Coronary artery (tissue), 2 donors: ENCODE measurements at regions not wholly inside any gene's neighbourhood (a gene's known extent, or its start where the extent isn't known, plus 50 kb on each side); places are given as distances from the start of the nearest gene placed in this dataset.
"Not testable (repeated sequence)": the region's sequence is repeated elsewhere in the genome, so short reads cannot be mapped to it uniquely, and the experiment has no call there.

Experiments used
- DNase-seq: peaks from one replicate; pipeline ENCODE4 v3.0.0-alpha.2; 2017; ENCODE audit warnings: low spot score
- H3K27ac ChIP-seq, 2 donors: fragments of 200-600 bp; sonication (generic); one replicate each; pipeline ENCODE4 v1.5.1; 2016 to 2019
- H3K4me3 ChIP-seq: fragments of 200-600 bp; sonication (generic); 2 replicates; pipeline ENCODE4 v1.5.1; 2016; ENCODE audit warnings: mild to moderate bottlenecking, moderate library complexity
- TF ChIP-seq, protein P1 (sequence below): fragments of 200-600 bp; sonication (generic); IDR thresholded peaks from one replicate; pipeline ENCODE4 v1.5.1; 2019; ENCODE audit warnings: antibody characterized with exemption

DNA sequence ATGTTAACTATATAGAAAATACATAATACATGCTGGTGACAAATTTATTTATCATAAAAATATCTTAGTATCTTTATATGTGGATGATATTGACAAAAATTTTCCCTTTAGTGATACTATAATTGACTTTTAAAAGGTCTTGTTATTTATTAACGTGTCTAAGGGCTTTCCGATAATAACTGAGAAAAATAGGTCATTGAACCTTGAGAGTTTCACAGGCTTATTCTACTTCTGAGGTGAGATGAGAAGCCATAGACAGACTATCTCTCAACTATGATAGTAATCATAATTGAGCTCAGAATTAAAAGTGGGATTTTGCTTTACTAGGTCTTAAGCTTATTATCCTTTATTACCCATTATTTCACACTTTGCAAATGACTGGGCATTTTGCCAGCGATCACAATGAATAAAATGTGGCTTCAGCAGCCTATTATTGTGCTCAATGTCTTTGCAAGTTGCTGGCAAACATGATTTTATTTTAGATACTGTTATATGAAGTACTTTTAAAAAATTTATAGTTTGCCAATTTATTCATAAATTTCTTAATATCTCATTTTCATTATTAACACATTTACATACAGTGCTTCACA, 574.5 kb downstream of the ZWINT start:
- TF ChIP-seq, protein P1, sequence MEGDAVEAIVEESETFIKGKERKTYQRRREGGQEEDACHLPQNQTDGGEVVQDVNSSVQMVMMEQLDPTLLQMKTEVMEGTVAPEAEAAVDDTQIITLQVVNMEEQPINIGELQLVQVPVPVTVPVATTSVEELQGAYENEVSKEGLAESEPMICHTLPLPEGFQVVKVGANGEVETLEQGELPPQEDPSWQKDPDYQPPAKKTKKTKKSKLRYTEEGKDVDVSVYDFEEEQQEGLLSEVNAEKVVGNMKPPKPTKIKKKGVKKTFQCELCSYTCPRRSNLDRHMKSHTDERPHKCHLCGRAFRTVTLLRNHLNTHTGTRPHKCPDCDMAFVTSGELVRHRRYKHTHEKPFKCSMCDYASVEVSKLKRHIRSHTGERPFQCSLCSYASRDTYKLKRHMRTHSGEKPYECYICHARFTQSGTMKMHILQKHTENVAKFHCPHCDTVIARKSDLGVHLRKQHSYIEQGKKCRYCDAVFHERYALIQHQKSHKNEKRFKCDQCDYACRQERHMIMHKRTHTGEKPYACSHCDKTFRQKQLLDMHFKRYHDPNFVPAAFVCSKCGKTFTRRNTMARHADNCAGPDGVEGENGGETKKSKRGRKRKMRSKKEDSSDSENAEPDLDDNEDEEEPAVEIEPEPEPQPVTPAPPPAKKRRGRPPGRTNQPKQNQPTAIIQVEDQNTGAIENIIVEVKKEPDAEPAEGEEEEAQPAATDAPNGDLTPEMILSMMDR: no peak
- DNase-seq: no peak
- H3K27ac ChIP-seq: no peak overlapping the region
- no peak overlapping the region for H3K4me3 ChIP-seq

DNA sequence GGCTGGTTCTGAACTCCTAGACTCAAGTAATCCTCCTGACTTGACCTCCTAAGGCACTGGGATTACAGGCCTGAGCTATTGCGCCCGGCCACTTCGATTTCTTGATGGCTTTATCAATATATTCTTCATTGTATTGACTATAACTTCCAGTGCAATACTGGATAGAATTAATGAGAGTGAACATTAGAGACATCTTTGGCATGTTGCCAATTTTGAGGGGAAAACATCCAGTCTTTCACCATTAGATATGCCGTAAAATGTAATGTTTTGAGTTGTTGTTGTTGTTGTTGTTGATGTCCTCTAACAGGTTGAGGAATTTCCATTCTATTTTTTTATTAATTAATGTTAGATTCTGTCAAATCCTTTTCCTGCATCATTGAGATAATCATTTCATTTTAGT, 578.9 kb downstream of the ZWINT start:
- DNase-seq: no peak
- TF ChIP-seq, protein P1: no peak
- H3K27ac ChIP-seq: no peak overlapping the region
- H3K4me3 ChIP-seq: no peak overlapping the region

DNA sequence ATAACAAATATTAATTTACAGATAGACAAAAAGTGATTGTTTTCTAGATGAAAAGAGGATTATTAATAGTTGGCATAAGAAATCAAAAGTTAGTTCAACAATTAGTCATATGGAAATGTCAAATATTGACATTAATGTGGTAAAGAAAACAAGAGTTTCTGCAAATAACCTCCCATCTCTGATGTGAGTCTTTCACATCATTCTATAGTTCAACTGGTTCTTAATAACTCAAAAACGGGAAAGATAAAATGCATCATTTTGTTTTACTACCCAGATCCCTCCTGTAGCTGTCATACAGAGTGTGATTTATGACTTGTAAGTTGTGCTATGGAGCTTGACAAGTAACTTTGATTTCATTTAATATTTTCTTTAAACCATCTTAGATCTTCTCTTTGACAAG, 594.8 kb downstream of the ZWINT start:
- DNase-seq: no peak
- TF ChIP-seq, protein P1: no peak
- Histone ChIP-seq H3K27ac (no peak overlapping the region), H3K4me3 (no peak overlapping the region)

DNA sequence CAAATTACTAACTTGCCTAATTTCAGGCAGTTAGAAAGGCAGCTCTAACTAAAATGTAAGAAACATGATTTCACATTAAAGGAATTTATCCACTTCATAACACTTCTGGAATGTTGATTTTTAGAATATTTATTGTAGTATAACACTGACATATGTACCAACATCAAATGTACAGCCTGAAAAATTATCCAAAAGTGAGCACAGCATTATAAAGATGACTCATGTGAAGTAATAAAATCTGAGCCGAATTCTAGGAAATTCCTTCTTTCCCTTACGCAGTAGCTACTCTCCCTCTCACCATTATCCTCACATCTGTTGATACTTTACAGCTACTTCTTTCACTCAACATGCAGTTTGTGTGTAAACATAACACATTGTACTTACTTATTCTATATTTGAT, 610.6 kb downstream of the ZWINT start:
- TF ChIP-seq, protein P1: no peak
- no peak for DNase-seq

DNA sequence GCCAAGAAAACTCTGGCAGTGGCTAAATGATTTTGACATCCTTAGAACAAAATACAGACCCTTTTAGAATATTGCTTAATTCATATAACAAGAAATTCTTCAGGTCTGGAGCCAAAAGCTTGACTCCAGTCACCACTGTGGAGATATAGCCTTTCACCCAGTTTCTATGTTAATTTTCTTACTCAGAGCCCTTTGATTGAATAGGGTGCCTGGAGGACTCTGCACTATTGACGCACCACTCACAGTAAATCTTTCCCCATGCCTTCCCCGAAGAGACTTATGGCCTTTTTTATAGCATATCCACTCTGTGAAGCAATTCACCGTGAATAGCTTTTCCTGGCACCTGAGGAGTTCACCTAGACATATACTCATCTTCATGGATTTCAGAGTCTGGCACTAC, 613.8 kb downstream of the ZWINT start:
- Histone ChIP-seq H3K4me3 (no peak overlapping the region), H3K27ac (no peak overlapping the region)
- TF ChIP-seq, protein P1: no peak
- DNase-seq: no peak

More for the DNA sequence above, 610.6 kb downstream of the ZWINT start:
- Histone ChIP-seq H3K27ac (no peak overlapping the region), H3K4me3 (no peak overlapping the region)

DNA sequence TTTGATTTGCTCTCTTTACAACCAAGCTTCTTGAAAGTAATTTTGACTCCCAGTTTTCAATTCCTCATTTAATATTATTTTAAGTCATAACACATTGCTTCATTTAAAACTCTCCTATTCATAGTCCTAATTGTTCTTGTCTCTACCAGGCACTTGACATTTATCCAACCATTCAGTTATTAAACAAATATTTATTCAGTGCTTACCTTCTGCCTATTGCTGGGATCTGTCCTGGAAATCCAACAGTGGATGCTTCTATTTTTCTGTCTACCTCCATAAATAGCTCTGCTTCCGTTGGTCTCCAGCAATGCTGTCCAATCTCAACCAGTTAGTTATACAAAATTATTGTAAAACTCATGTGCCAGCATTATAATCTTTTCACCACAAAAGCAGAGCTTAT, 615.1 kb downstream of the ZWINT start:
- DNase-seq: no peak
- no peak overlapping the region for H3K4me3 ChIP-seq
- H3K27ac ChIP-seq: no peak overlapping the region
- TF ChIP-seq, protein P1: no peak

DNA sequence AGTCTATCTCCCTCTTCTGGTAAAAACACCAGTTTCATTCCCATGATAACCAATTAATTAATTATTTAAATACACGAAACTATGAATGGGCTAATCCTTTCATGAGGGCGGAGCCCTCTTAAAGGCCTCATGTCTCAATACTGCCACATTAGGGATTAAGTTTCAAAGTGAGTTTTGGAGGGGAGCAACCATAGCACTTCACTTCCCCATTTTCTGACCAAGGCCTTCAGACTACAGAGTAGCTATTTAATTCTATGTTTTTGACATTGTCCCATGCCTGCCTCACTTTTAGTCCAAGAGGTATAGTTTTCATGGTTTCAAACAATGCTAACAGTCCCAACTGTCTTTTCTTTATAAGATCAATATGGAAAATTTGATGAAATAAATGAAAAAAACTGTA, 618.6 kb downstream of the ZWINT start:
- DNase-seq: no peak
- TF ChIP-seq, protein P1: no peak
- Histone ChIP-seq H3K4me3 (no peak overlapping the region), H3K27ac (no peak overlapping the region)

DNA sequence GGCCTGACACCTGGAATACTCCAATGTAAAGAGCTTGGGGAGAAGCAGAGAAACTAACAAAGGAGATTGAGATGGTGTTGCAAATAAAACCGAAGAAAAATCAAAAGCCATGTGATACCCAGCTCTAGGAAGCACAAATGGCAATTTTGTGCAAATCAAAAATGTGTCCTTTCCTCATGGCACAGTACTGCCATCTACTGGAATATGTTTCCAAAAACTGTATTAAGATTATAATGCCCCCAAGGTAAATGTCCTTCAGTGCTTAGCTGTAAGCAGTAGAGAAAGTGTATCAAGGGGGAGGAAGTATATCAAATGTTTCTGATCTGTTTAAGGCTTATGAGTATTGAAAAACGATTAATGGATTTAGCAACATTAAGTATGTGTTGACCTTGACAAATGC, 620.3 kb downstream of the ZWINT start:
- not testable (repeated sequence) for H3K27ac ChIP-seq, DNase-seq, H3K4me3 ChIP-seq
